NCI-H1092 treated with DMSO at 0.1 percent for 48 hours (cell line): ENCODE measurements at regions not wholly inside any gene's neighbourhood (a gene's known extent, or its start where the extent isn't known, plus 50 kb on each side); places are given as distances from the start of the nearest gene placed in this dataset.
A peak's percentile ranks its signal among the peaks of the same experiment; 100 is the strongest.

Experiments
- DNase-seq: peaks from one replicate; lab custom pipeline; 2025; lab: John Stamatoyannopoulos, UW

DNA sequence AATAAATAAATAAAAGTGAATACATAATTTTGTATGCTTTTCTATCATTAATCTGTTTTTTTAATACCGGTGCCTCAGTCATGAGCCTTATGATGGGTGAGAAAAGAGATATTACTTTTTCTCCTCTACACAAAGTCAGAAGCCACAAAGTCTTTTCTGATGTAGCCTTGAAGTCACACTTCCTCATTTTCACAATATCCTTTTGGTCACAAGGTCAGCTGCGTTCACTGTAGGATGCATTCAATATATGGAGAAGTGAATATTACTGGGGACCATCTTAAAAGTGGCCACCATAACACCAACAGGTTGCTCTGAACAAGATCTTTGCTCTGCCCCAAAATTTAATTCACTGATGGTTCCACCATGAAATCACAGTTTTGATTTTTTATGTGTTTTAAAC is 83.3 kb upstream of the TNR start:
- no peak for DNase-seq

DNA sequence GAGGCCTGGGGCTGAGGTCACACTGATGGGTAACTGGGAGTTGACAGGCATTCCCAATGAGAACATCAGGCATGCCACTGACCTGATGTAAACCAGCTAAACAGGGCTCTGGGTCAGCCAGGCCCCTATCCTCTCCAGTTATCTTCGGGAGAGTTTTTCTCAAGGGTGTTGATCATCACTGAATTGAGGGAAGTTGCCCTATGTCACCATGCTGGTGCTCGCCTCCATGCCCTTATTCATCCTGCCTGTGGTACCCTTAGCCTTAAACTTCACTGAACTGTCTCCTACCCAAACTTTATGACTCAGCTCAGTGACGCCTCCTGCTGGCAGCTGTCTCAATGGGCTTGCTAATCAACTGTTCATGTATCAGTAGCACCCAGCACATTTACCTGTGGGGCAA is 80.7 kb upstream of the TNR start:
- no peak for DNase-seq

DNA sequence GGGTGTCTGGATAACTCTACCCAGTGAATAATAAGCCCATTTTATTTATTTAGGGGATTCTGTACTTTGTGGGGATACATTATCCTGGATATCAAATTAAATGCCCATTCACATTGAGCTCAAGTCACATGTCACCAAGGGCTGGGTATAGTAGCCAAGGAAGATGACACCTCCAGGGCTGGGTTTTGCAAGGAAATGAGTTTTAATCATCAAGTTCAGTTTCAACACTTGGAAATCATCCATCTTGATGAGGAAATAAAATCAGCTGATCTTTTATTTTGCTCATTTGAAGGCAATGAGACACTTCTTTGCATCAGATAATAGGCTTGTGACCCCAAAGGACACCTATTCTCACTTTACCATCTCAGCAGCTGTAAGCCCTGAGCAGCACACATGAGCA is 80.0 kb upstream of the TNR start:
- no peak for DNase-seq

DNA sequence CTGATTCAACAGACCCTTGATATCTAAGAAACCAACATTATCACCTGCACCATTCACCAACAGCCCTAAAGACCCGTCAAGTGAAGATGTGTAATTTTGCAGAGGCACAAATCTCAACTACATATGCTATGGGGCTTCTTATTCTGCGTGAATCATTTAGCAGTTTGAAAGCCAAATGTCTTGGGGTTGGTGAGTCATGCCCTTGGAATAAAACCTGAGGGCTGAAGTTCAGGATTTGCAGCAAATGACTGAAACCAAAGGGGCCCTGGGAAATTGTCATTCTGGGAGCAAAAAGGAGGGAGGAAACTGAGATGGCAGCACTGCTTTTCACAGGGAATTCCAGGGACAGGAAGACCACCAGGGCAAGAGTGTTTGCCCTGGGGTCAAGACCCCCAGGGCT is 79.2 kb upstream of the TNR start:
- DNase-seq: no peak

DNA sequence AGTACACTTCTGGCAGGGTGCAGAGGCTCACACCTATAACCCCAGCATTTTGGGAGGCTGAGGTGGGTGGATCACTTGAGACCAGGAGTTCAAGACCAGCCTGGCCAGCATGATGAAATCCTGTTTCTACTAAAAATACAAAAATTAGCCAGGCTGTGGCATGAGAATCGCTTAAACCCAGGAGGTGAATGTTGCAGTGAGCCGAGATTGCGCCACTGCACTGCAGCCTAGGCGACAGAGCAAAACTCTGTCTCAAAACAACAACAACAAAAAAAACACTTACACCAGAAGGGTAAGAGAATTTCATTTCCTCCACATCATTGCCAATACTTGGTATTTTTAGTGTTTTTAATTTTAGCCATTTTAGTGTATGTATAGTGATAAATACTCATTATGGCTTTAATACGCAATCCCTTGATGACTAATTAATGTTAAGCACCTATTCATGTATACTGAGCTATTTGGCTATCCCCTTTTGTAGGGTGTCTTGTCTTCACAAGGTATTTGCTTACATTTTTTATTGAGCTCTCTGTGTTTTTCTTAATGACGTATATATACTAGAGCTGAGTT is 77.1 kb upstream of the TNR start:
- no peak for DNase-seq

DNA sequence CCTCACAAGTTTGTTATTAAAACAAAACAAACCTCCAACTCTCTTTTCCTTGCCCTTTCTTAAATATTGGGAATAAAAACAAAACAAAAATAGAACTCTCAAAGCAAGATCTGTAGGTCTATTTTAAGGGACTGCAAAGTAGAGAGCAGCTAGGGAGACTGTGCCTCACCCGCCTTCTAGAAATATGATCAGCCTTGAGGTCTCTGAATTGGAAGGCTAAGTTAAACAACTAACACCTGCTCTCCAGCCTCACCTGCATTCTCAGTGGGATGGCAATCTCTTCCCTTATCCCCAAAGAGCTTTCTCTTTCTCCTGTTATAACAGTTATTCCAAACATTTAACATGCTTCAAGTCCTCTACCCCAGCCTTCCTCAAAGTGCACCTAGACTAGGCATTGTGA is 75.5 kb upstream of the TNR start:
- DNase-seq: peak; percentile 27

DNA sequence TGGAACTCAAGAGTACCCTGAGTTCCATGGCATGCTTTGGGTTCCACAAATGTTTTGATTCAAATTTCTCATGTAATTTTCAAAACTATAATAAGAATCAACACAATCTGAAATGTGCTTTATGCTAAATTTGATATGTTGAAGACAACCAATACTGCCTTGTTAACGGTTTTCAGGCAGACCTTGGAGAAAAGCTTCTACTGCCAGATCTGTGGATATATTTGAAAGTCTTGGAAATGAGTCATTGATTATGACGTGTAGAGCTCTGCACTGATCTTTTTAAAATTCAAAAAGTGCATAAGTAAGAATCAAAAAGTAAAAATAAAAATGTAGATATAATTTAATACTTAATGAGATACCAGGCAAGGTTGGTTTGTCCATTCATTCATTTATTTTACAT is 74.0 kb upstream of the TNR start:
- no peak for DNase-seq

DNA sequence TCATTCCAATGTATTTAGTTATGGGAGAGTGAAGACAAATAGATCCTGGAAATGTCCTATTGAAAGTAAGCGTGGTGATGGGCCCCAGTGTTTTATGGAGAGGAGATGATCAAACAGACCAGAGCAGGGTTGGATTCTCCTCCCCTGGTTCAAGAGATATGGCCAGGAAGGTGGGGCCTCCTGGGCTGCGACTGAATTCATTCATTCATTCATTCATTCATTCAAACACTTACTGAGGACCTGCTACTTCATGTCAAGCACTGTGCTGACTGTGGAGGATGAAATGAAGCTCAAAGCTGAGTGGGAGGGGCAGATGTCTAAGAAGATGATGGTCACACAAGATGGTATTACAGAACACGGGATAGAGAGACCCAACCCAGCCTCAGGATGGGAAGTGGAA is 71.5 kb upstream of the TNR start:
- no peak for DNase-seq

DNA sequence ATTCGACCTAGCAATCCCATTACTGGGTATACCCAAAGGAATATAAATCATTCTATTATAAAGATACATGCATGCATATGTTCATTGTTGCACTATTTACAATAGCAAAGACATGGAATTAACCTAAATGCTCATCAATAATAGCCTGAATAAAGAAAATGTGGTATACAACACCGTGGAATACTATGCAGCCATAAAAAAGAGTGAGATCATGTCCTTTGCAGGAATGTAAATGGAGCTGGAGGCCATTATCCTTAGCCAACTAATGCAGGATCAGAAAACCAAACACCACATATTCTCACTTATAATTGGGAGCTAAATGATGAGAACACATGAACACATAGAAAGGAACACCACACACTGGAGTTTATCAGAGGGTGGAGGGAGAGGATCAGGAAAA is 69.5 kb upstream of the TNR start:
- no peak for DNase-seq

DNA sequence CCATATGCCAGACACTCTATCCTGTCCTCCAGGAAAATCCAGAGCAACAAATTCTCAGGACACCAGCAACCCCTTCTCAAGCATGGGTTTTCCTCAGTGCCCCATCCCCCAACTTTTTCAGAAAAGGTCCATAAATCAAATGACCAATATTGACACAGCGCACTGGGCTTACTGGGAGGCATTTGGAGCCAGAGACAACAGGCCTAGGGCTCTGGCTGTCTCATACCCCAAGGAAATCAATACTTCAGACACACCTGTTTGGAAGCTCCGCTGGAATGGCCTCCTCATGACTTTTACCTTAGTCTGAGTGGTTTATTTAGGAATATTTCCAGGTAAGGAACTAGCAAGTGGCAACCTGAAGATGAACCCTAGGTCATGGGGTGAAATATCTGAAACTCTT is 66.9 kb upstream of the TNR start:
- no peak for DNase-seq

DNA sequence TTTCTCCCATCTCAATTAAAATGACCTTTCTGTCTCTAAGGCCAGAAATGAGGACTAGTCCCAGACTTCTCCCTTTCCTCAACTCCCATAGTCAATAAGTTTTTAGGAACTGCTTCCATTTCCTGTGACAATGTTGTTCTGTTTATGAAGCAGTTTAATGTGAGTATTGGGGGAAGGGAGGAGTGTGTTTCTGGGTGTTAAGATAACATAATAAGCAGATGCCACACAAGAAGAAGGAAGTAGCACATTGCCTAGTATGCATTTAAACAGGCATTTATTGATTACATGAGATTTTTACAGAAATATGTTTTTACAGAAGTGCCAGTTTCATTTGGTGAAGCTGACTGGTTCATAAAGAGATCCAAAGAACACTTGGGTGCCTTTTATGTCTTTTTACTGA is 65.6 kb upstream of the TNR start:
- DNase-seq: no peak

DNA sequence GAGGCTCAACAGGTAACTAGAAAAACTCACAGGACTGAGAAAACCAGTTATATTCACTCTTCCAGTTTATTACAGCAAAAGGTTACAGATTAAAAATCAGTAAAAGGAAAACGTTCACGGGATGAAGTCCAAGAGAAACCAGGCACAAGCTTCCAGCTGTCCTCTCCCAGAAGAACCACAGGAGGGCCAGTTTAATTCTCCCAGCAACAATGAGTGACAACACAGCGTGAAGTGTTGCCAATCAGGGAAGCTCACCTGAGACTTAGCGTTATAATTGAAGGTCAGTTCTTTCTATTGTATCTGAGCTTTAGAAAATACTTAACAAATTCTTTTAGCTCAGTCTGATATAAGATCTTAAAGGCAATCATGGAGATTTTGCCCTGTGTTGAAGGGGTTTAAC is 65.2 kb upstream of the TNR start:
- peak; percentile 23 for DNase-seq

DNA sequence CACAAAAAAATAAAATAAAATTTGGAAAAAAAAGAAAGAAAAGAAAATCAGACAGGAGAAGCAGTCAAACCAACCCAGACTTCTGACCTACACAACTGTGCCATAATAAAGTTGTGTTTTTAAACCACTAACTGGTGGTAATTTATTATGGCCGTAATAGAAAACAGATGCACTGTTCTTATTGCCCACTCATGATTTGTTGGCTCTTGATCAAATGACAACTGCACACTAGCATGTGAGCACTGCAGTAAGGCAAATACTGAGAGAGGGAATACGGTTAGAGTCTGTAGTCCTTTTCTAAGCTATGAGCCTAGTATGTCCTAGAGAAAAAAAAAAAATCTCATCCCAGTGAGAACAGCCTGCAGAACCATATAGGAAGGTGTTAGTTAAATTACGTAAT is 61.2 kb upstream of the TNR start:
- peak; percentile 32 for DNase-seq

DNA sequence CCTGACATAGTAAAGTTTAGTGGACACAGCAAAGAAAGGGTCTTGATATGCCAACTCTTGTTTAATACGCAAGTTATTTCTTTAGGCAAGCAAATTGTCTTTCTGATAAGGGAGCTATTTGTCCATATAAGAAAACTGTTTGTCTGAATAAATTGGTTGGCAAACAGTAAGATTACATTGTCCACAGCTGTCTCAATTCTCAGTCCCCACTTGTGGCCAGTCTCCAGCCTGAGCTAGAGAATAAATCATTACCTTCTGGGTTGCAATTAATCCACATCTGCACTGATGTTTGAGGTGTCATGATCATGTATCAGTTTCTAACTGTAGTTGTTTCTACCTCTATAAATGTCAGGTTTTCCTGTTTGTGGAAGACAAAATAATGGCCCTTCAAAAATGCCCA is 60.0 kb upstream of the TNR start:
- no peak for DNase-seq

DNA sequence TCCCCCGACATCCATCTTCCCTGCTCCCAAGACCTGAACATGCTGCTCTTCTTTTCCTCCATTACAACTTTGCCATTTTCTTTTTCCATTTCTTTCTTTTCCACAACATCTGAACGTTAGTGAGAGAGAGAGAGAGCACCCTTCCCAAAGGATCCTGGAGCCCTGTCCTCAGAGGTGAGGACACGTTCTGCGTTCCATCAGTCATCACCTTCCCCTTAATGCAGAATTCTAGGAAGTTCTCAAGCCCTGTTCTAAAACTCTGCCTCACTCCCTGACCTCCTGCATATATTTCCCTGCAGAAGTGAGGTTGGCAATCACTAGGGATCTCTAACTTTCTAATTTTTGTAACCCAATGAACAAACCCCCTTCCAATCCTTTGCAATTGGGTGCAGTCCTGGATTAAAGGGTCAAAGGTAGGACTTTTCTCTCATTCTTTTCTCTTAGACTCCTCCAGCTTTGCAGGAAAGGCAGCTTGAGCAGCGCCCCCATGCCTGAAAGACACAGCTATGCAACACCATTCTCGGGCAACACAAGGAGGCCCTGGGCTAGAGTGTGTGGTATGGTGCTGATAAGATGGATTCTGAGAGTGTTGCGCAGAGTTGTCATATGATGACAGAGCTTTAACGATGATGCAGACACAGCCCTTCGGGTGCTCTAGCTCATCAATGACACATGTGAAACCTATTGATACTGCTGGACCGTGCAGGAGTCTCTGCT is 59.2 kb upstream of the TNR start:
- DNase-seq: no peak

DNA sequence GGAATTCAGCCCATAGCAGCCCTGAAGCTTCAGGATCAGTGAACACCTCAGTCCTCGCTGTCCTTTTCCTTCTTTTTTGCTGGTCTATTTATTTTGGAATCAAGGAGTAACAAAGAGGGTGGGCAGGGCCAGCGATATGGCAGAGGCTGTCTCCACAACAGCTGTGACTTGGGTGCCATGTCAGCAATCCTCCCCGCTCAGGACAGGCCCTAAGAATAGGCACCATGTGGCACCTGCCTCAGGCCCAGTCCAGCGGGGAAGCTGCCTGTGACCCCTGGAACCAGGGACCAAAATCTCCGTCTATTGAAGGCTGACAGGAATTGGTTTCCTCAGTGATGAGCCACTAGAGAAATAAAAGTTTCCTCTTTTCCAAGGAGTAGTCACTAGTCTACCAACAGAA is 58.6 kb upstream of the TNR start:
- DNase-seq: no peak

DNA sequence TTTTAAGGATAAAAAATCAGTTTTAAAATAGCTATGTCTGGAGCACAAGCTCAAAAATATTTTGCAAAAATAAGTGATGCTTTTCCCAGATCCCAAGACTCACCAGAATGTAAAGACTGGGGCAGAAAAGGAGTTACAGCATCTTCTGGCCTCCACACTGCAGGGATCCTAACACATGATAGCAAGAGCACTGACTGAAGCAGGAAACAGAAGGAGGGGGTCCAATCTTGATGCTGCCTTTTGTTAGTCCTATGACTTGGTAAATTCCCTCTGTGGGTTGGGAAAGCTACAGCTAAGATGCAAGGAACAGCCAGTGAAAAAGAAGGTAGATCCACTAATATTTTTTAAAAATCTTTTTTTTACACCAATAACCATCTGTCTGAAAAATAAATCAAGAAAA is 54.2 kb upstream of the TNR start:
- no peak for DNase-seq

DNA sequence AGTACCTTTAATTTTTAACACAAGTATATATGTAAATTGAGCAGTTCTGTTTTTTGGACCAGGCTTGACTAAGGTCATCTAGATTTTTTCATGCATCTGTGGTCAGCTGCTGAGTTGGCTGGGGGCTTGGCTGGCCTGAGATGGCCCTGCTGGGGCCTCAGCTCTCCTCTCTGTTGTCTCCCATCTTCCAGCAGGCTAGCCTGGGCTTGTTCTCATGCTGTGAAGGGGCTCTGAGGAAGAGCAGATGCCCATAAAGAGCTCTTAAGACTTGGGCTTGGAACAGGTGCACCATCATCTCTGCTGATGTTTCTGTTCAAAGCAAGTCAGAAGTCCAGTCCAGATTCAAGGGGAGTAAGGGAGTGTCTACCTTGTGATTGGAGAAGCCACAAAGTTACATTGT is 51.2 kb upstream of the TNR start:
- no peak for DNase-seq

DNA sequence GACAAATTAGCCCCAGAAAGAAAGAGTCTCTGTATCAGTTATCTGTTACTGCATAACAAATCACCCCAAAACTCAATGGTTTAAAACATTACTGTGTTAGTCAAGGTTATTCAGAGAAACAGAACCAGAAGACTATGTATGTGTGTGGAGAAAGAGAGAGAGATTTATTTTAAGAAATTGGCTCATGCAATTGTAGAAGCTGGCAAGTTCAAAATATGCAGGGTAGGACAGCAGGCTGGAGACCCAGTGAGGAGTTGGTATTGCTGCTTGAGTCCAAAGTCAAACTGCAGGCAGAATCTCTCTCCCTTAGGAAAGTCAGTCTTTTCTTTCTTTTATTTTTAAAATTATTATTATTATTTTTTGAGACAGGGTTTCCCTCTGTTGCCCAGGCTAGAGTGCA is 50.2 kb upstream of the TNR start:
- DNase-seq: no peak
